GM12878 (cell line): ENCODE measurements at regions not wholly inside any gene's neighbourhood (a gene's known extent, or its start where the extent isn't known, plus 50 kb on each side); places are given as distances from the start of the nearest gene placed in this dataset.

ENCODE experiments used
- ATAC-seq: fragments of 200-7000 bp; cut with Tn5 transposase; 3 replicates; pipeline ENCODE4 v1.9.1; 2020; ENCODE audit warnings: mild to moderate bottlenecking, moderate library complexity
- BruUV-seq: library from RNA; stranded (reverse); fragments of 400-500 nt; replicated peaks from 2 replicates; lab custom pipeline; 2021; lab: Mats Ljungman, UMichigan
- CTCF ChIA-PET: fragments of 300-600 bp; sonication (Branson Sonifier 250); formaldehyde crosslinking; extraction: SDS; loops from one replicate; lab custom pipeline; 2021; ENCODE audit warnings: inconsistent platforms; lab: Yijun Ruan, JAX
- POLR2A ChIA-PET: fragments of 350-600 bp; formaldehyde crosslinking; extraction: SDS; loops from one replicate; lab custom pipeline; 2021; ENCODE audit warnings: inconsistent platforms; lab: Charles Lee
- RAD21 ChIA-PET: fragments of 300-600 bp; sonication (Branson Sonifier 250); formaldehyde crosslinking; loops from one replicate; lab custom pipeline; 2023; ENCODE audit warnings: antibody characterized with exemption; ENCODE audit not compliant: unreplicated experiment; lab: Charles Lee
- SMC1A ChIA-PET: fragments of 300-600 bp; sonication (Branson Sonifier 250); formaldehyde crosslinking; loops from one replicate; lab custom pipeline; 2023; ENCODE audit not compliant: unreplicated experiment, uncharacterized antibody; lab: Charles Lee
- DNase-seq: peaks from one replicate; pipeline ENCODE4 v3.0.0-alpha.2; 2011; ENCODE audit warnings: low read depth, low spot score
- FAIRE-seq: peaks from 3 replicates; lab custom pipeline; 2011; peaks lifted over from hg19 to GRCh38; lab: Jason Lieb, UNC
- H2AFZ ChIP-seq: 2 replicates; pipeline ENCODE4 v1.6.0; 2011; ENCODE audit warnings: low read depth, low read length, control low read depth; ENCODE audit not compliant: control insufficient read depth
- H3K27ac ChIP-seq: 2 replicates; pipeline ENCODE4 v1.5.1; 2011; ENCODE audit warnings: control low read depth; ENCODE audit not compliant: control insufficient read depth, insufficient read depth
- H3K27me3 ChIP-seq, 2 experiments: replicated peaks in 1 of 2; 2 replicates each; pipeline versions ENCODE4 v1.6.0 to v1.6.1; 2011; ENCODE audit warnings: low read length in 1 of 2; ENCODE audit not compliant: control insufficient read depth in 2 of 2, insufficient read depth in 2 of 2
- H3K36me3 ChIP-seq, 2 experiments: 2 replicates each; pipeline ENCODE4 v1.5.1; 2011; ENCODE audit warnings: low read length in 1 of 2; ENCODE audit not compliant: control insufficient read depth in 2 of 2, insufficient read depth in 2 of 2
- H3K4me1 ChIP-seq: 2 replicates; pipeline ENCODE4 v1.6.1; 2011; ENCODE audit warnings: mild to moderate bottlenecking, low read length, moderate library complexity, mixed read lengths; ENCODE audit not compliant: control insufficient read depth, insufficient read depth
- H3K4me2 ChIP-seq: 2 replicates; pipeline ENCODE4 v1.6.0; 2011; ENCODE audit warnings: control low read depth; ENCODE audit not compliant: control insufficient read depth, insufficient read depth
- H3K4me3 ChIP-seq: fragments of 200-600 bp; sonication (generic); 2 replicates; pipeline ENCODE4 v1.5.1; 2016
- H3K79me2 ChIP-seq: 2 replicates; pipeline ENCODE4 v1.6.0; 2011; ENCODE audit warnings: low read length; ENCODE audit not compliant: control insufficient read depth, insufficient read depth
- H3K9ac ChIP-seq: 2 replicates; pipeline ENCODE4 v1.8.0; 2011; ENCODE audit warnings: low read length, control low read depth, mixed read lengths; ENCODE audit not compliant: control insufficient read depth, insufficient read depth
- H3K9me3 ChIP-seq: replicated peaks from 3 replicates; pipeline ENCODE4 v1.5.1; 2011; ENCODE audit warnings: mild to moderate bottlenecking, low read length; ENCODE audit not compliant: control insufficient read depth, insufficient read depth
- H4K20me1 ChIP-seq: 2 replicates; pipeline ENCODE4 v1.6.0; 2011; ENCODE audit not compliant: control insufficient read depth, insufficient read depth
- BCL3 ChIP-seq: IDR thresholded peaks from 2 replicates; pipeline ENCODE4 v1.6.1; 2011; ENCODE audit warnings: borderline replicate concordance, low read depth, mild to moderate bottlenecking, moderate library complexity, low read length; ENCODE audit not compliant: insufficient read depth, poor library complexity, severe bottlenecking
- NBN ChIP-seq: fragments of 450-650 bp; IDR thresholded peaks from 2 replicates; pipeline ENCODE4 v1.6.1; 2016
- RUNX3 ChIP-seq: IDR thresholded peaks from 2 replicates; pipeline ENCODE4 v1.6.1; 2012; ENCODE audit warnings: low read length, inconsistent platforms
- SPI1 ChIP-seq: IDR thresholded peaks from 2 replicates; pipeline ENCODE4 v1.6.1; 2011; ENCODE audit warnings: low read depth, mild to moderate bottlenecking, low read length, moderate library complexity, borderline replicate concordance; ENCODE audit not compliant: insufficient read depth
- WGBS: methylation state at CpG from one replicate; pipeline ENCODE4 v1.1.6; 2016; ENCODE audit warnings: low lambda C conversion rate; ENCODE audit not compliant: insufficient replicate concordance, insufficient coverage; ENCODE audit errors: missing lambda C conversion rate; 5-methylcytosine and 5-hydroxymethylcytosine counted together
- in situ Hi-C: fragments of 300-500 bp; cut with MboI; formaldehyde crosslinking; loops from 9 replicates; pipeline ENCODE4 v1.14.3; 2018; ENCODE audit warnings: mixed read lengths
- intact Hi-C: fragments of 100-400 bp; cut with micrococcal nuclease; formaldehyde crosslinking; loops from one replicate; pipeline ENCODE4 v1.14.2; 2022; ENCODE audit not compliant: unreplicated experiment

GRCh38 chr6:28802417-28803336, 121.1 kb downstream of the TRIM27 start:
- ChIA-PET RAD21 (no interaction called here), CTCF (no interaction called here)
- DNase-seq (no peak), FAIRE-seq (peak; percentile 84)
- Histone ChIP-seq H3K9ac (no peak overlapping the region), H3K9me3 (no peaks in the 10 kb centered on the region), H3K36me3 (no peaks in the 10 kb centered on the region), H3K27me3 (no peaks in the 10 kb centered on the region), H3K79me2 (no peaks in the 10 kb centered on the region), H3K27ac (no peak overlapping the region)
- WGBS = 47% methylated on average over 25 of the region's 25 CpGs
- no TSS peak for BruUV-seq
- intact Hi-C loops = loop anchor here (5.0 kb wide), 1 partner anchor 140 kb away; no protein-coding TSS in a partner anchor
- TF ChIP-seq RUNX3 (peak; percentile 34; the same call in 1 of the 2 replicates), NBN (no peak)
- TF ChIP-seq, all 136 proteins: peak for 1
- ChIA-PET SMC1A (no interaction called here), POLR2A (no interaction called here)
- ATAC-seq = peak; percentile 91
- Histone ChIP-seq H2AFZ (no peak overlapping the region), H3K4me2 (no peak overlapping the region; the same call in 1 of the 2 replicates), H4K20me1 (no peaks in the 10 kb centered on the region), H3K4me3 (no peak overlapping the region), H3K4me1 (no peaks in the 10 kb centered on the region)
- in situ Hi-C loops = no loop called here

GRCh38 chr6:28803337-28803709, 120.5 kb downstream of the TRIM27 start:
- BruUV-seq = no TSS peak
- SMC1A ChIA-PET = no interaction called here
- DNase-seq (no peak), ATAC-seq (no peak), FAIRE-seq (no peak)
- H3K4me1 ChIP-seq = no peaks in the 10 kb centered on the region
- no peak overlapping the region for H3K4me3 ChIP-seq
- no peaks in the 10 kb centered on the region for H3K9me3 ChIP-seq
- H3K9ac ChIP-seq = no peak overlapping the region
- H4K20me1 ChIP-seq = no peaks in the 10 kb centered on the region
- H3K27me3 ChIP-seq = no peaks in the 10 kb centered on the region
- POLR2A ChIA-PET = no interaction called here
- no peaks in the 10 kb centered on the region for H3K79me2 ChIP-seq
- 16% methylated on average over 8 of the region's 8 CpGs for WGBS
- no peak overlapping the region for H3K27ac ChIP-seq
- H3K36me3 ChIP-seq = no peaks in the 10 kb centered on the region
- intact Hi-C loops (loop anchor here (5.0 kb wide), 1 partner anchor 139 kb away; no protein-coding TSS in a partner anchor), in situ Hi-C loops (no loop called here)
- no peak overlapping the region for H2AFZ ChIP-seq
- CTCF ChIA-PET = no interaction called here
- H3K4me2 ChIP-seq = no peak overlapping the region; the same call in 1 of the 2 replicates
- RAD21 ChIA-PET = no interaction called here
- TF ChIP-seq SPI1 (no peak), BCL3 (no peak)
